ENCODE measurements at regions not wholly inside any gene's neighbourhood (a gene's known extent, or its start where the extent isn't known, plus 50 kb on each side); places are given as distances from the start of the nearest gene placed in this dataset.
"Not testable (repeated sequence)": the region's sequence is repeated elsewhere in the genome, so short reads cannot be mapped to it uniquely, and the experiment has no call there.

DNA sequence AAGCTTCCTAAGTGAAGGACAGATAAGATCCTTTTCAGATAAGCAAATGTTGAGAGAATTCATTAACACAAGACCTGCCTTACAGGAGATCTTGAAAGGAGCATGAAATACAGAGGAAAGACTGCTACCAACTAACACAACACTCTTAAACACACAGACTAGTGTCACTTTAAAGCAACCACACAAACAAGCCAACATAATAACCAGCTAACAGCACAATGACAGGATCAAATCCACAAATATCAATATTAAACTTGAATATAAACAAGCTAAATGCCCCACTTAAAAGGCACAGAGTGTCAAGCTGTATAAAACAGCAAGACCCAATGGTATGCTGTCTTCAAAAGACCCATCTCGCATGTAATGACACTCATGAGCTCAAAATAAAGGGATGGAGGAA, 70.8 kb upstream of the HMGXB4 start:
- FAIRE-seq, result no peak

DNA sequence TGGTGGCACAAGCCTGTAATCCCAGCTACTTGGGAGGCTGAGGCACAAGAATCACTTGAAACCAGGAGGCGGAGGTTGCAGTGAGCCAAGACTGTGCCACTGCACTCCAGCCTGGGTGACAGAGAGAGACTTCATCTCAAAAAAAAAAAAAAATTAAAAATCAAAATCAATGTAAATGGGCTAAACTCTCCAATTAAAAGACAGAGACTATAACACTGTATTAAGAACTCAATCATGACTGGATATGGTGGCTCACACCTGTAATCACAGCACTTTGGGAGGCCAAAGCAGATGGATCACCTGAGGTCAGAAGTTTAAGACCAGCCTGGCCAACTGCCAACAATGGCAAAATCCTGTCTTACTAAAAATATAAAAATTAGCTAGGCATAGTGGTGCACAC, 68.4 kb upstream of the HMGXB4 start:
- not testable (repeated sequence) for FAIRE-seq

DNA sequence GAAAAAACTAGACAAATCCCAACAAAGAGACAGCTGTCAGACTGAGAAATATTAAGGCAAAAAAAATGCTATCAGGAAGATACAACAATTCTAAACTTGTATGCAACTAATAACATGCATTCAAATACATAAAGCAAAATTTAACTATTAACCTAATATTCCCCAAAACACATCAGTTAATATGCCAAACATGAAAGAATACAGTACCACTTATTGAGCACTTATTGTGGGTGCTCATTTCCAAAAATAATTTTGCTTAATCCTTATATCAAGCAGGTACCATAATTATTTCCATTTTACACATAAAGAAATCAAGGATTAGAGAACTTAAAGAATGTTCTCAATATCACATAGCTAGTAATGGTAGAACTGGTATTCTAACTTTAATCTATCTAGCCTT, 67.7 kb upstream of the HMGXB4 start:
- FAIRE-seq, result no peak

DNA sequence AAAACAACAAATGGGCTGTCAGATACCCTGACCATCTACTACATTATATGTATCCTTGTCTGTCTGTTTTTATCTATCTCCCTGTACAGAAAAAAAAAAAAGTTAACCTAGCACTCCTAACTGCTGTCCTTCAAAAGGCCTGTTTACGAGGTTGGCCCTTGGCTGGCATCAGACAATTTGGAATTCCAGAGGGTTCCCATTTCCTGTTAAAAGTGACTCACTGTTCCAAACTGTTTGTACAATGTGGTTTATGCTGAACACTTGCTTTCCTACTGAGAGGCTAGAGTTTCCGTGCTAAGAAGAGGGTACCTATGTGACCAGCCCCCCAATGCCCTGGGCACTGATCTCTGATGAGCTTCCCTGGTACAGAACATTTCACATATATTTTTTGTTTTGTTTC, 65.9 kb upstream of the HMGXB4 start:
- no peak for FAIRE-seq

DNA sequence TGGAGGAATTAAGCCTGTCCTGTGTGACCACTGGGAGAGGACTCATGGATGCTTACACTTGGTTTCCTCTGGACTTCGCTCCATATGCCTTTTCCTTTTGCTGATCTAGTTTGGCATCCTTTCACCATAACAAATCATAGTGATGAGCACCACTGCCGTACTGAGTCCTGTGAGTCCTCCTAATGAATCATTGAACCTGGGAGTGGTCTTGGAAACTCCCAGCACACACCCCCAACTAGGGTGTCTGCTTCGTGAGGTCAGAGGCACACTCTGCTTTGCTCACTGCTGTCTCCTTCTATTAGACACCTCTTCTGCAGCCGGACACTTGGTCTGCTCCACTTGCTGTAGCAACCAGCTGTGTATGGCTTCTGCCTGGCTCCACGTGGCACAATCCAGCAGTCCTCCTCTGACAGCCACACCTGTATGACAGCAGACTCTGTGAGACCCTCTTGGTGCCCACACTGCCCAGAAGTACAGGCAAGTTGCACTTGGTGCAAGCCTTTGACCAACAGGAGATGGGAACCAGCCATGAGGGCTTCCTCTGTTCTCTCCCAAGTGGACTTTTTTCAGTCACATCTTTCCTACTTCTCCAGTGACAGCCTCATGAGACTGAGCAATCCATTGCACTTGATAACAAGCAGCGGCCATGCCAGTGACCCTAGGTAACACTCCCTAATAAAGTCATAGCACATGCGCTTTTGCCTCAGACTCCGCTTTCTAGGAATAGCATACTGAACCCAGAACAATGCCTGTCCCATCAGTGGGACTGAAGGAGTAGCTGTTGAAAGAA, 65.0 kb upstream of the HMGXB4 start:
- FAIRE-seq, result no peak

DNA sequence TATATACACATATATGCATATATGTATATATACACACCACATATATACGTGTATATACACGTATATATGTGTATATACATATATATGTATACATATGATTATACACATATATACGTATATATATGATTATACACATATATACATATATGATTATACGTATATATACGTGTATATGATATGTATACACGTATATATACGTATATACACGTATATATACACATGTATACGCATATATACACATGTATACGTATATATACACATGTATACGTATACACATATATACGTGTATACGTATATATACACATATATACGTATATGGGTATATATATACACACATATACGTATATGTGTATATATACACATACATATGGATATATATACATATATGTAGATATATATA, 62.1 kb upstream of the HMGXB4 start:
- no peak for FAIRE-seq

DNA sequence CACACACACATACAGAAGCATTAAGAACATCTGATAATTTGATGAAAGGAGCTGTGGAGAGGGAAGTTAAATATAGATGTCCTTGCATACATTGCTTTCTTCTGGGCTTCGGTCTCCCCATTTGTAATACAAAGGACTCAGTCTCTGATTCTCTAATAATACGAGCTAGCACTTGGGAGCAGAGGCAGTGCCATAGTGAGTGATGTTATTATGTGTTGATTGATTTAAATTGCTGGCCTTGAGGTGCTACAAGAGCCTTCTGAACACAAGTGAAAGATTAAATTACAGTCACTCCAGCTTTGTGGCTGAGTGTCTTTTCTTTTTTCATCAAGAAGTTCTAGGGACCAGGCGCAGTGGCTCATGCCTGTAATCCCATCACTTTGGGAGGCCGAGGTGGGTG, 61.5 kb upstream of the HMGXB4 start:
- no peak for FAIRE-seq

DNA sequence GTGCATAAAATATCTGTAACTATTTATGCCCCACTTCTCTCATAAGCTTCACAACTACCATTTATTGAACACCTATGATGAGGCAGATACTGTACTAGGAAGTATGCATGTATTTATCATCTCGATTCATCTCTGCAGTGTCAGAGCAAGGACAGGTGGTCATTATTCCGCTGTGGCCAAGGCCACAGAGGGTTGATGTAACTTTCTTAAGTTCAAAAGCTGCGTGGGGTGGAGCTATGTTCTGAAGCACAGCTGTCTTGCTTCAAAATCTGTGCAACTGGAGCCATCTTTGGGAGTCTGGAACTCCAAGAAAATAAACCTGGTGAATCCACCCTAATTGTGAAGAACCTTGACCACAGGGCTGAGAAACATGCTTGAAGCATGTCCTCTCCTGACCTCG, 60.2 kb upstream of the HMGXB4 start:
- FAIRE-seq, result no peak

DNA sequence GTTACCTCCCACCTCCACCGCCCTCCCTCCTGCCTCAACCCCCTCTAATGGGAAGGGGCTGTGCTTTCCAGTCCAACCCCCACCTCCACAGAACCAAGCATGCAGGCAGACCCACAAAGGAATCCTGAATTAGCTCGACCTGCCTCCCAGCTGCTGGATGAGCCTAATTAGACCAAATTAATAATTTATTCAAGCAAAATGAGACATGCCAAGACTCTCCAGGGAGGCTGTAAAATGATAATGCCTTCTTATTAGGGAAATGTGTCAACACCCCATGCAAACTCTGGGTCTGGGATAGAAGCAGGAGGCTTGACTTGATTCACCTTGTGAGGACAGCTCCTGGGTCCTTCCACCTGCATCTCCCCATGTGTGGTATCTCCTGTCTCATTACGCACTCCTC, 59.4 kb upstream of the HMGXB4 start:
- no peak for FAIRE-seq

DNA sequence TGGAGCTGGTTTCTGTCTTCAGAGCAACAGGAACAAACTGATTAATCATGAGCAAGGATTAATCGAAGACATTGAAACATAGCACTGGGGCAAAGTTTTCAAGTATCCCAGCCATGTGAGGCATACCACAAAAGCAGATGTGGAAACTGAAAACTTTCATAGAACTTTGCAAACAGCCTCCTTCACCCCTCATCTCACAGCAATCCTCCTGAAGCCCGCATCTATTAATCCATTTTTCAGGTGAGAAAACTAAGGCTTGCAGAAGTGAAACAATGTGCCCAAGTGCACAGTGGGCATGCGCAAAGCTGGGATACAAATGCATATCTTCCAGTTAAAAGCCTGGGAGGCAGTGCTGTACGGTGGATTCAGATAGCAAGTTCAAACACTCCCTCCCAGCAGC, 58.6 kb upstream of the HMGXB4 start:
- FAIRE-seq, result no peak

DNA sequence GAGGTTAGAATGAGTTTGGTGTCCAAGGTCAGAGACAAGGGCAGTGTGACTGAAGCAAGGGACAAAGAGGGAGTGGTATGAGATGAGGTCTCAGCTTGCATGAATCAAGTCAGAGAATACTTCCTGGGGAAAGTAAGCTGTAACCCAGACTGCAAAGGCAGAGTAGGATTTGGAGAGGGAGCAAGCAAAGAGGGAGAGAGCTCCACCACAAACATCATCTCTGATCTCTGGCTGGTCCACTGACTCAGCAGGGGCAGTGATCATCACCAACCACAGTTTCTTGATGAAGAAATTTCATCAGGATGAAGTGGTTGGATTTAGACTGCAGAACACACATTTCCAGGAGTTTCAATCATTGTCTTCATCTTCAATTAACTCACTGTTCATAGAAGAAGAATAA, 54.9 kb upstream of the HMGXB4 start:
- FAIRE-seq, result no peak

DNA sequence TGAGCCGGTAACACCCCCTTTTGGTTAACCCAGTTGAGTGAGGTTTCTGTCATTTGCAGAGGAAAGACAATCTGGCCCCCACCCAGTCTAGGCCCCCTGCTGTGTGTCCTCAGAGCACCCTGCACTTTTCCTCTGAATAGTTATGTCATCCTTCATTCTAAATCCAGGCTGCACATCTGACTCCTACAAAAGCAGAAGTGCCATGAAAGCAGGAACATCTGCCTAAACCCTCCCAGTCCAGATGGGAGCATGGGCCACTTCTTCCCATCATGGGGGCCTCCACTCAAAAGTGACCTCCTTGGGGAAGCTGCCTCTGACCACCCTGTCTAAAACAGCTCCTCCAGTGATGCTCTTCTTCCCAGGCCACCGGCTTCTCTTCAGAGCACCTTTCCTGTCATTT, 53.7 kb upstream of the HMGXB4 start:
- FAIRE-seq, result no peak

DNA sequence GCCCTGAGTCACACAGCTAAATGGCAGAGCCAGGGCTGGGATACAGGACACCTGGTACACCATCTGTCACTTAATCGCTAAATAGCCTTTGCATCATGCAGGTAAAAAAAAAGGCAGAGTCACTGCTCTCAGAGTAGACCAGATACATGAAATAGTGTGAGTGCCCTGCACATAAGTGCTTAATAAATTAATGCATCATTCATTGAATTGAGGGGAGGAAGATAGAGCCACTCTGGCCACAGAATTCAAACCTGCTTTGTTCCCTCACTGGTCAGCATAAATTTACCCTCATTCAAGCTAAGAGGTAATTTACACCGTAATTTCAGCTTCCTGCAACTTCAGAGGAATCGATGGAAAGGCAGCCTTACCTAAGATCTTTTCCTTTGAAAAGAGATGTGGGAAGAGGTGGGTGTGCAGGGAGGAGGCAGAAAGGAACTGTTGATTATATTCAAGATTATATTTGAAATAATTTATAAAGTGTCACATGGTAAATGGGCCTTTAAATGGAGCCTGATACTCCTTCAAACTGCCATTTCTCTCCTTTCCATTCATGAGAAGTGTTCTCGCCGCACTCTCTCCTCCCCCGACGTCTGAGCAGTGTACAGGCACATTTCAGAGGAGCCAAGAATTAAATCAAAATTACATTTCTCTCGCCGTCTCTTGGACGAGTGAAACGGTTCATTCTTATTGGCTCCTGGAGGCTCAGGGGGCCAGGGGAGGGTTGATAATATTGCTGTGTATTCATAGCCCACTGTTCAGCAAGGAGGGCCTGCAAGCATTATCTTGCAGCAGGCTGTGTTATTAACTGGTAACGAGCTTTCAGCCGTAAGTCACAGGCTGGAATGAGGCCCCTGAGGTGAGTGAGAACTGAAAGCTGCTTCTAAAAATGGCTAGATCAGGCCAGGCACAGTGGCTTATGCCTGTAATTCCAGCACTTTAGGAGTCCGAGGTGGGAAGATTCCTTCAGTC, 52.2 kb upstream of the HMGXB4 start:
- FAIRE-seq, result no peak

DNA sequence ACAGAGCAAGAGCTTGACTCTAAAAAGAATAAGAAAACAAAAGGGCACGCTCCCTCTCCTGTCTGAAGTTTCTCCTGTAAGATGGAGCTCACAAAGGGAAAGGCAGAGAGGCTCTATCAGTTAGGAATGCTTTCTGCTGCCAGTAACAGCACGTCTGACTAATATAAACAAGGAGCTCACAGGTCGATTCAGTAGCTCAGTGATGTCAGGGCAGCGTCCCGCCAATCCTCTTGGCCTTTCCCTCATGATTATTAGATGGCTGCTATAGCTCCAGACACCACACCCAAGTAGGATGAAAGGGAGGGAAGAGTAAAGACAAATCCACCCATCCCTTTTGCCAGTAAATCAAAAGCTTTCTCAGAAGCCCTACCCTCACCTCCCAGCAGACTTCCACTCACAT, 51.3 kb upstream of the HMGXB4 start:
- no peak for FAIRE-seq

DNA sequence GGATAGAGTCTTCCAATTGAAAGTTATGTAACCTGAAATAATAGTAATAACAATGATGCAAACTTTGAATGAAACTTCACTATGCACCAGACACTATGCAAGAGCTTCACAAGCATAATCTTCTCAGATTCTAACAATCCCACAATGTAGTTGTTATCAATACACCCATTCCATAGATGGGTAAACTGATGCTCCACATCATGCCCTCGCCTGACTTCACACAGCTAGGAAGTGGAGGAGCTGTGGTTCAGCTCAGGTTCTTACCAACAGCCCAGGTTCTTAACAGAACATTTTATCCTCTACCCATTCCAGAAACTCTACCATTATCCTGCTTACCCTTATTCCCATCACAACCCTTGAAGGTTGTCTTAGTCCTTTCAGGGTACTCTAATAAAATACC, 50.4 kb upstream of the HMGXB4 start:
- FAIRE-seq, result no peak

Measured in islet of Langerhans (tissue), 1 donor.